K562 (cell line): ENCODE measurements at regions not wholly inside any gene's neighbourhood (a gene's known extent, or its start where the extent isn't known, plus 50 kb on each side); places are given as distances from the start of the nearest gene placed in this dataset.

Source experiments
- ATAC-seq: fragments of 200-7000 bp; cut with Tn5 transposase; 3 replicates; pipeline ENCODE4 v1.9.1; 2020; ENCODE audit warnings: moderate library complexity
- BruUV-seq: library from RNA; stranded (reverse); fragments of 400-500 nt; replicated peaks from 2 replicates; lab custom pipeline; 2021; lab: Mats Ljungman, UMichigan
- CTCF ChIA-PET: fragments of 300-600 bp; formaldehyde crosslinking; extraction: SDS; loops from one replicate; lab custom pipeline; 2021; ENCODE audit warnings: low intra/inter-chr PET ratio; lab: Yijun Ruan, JAX
- POLR2A ChIA-PET: fragments of 300-600, 350-650 bp; sonication (Branson Sonifier 250); formaldehyde crosslinking; extraction: SDS; loops from one replicate; lab custom pipeline; 2021; ENCODE audit warnings: antibody characterized with exemption, inconsistent platforms; lab: Yijun Ruan, JAX
- DNase-seq, 4 experiments: peaks; one replicate each; pipeline versions ENCODE4 v3.0.0 to v3.0.0-alpha.2; 2011 to 2018; ENCODE audit warnings: low spot score in 3 of 4, mixed read lengths in 3 of 4; ENCODE audit errors: extremely low read depth in 1 of 4
- FAIRE-seq: peaks from 2 replicates; lab custom pipeline; 2011; peaks lifted over from hg19 to GRCh38; lab: Jason Lieb, UNC
- H2AFZ ChIP-seq: 2 replicates; pipeline ENCODE4 v1.6.0; 2011; ENCODE audit warnings: low read depth, low read length, control low read depth, inconsistent platforms
- H3K27ac ChIP-seq: fragments of 200-600 bp; 3 replicates; pipeline ENCODE4 v1.8.0; 2011; ENCODE audit warnings: low read depth, mild to moderate bottlenecking, control low read depth, inconsistent platforms, low read length, moderate library complexity, mixed read lengths; ENCODE audit errors: extremely low read depth
- H3K27me3 ChIP-seq, 2 experiments: fragments of 300-600 bp in 1 of 2; 2 replicates in 1 of 2; 3 replicates in 1 of 2; pipeline versions ENCODE4 v1.6.0 to v1.8.0; 2011; ENCODE audit warnings: inconsistent platforms in 2 of 2, low read length in 2 of 2, mild to moderate bottlenecking in 1 of 2, mixed read lengths in 1 of 2, moderate library complexity in 1 of 2; ENCODE audit not compliant: control insufficient read depth in 2 of 2, insufficient read depth in 2 of 2
- H3K36me3 ChIP-seq: fragments of 300-600 bp; 3 replicates; pipeline ENCODE4 v1.8.0; 2011; ENCODE audit warnings: mild to moderate bottlenecking, low read length, inconsistent platforms; ENCODE audit not compliant: control insufficient read depth, insufficient read depth
- H3K4me1 ChIP-seq, 2 experiments: fragments of 200-600 bp in 1 of 2; replicated peaks in 1 of 2; 2 replicates in 1 of 2; 3 replicates in 1 of 2; pipeline versions ENCODE4 v1.5.1 to v1.8.0; 2011; ENCODE audit warnings: inconsistent platforms in 2 of 2, low read length in 2 of 2, mild to moderate bottlenecking in 1 of 2, mixed read lengths in 1 of 2, moderate library complexity in 1 of 2; ENCODE audit not compliant: control insufficient read depth in 2 of 2, insufficient read depth in 2 of 2
- H3K4me2 ChIP-seq: 2 replicates; pipeline ENCODE4 v1.6.1; 2011; ENCODE audit warnings: low read length, control low read depth, inconsistent platforms, mixed read lengths; ENCODE audit not compliant: insufficient read depth
- H3K4me3 ChIP-seq: fragments of 200-600 bp; sonication (generic), shearing (Covaris generic); 2 replicates; pipeline ENCODE4 v1.5.1; 2016; ENCODE audit warnings: control low read depth, inconsistent platforms
- H3K79me2 ChIP-seq: fragments of 200-600 bp; 3 replicates; pipeline ENCODE4 v1.8.0; 2011; ENCODE audit warnings: low read length, inconsistent platforms; ENCODE audit not compliant: control insufficient read depth, insufficient read depth
- H3K9ac ChIP-seq, 2 experiments: 2 replicates each; pipeline versions ENCODE4 v1.6.0 to v1.6.1; 2011; ENCODE audit warnings: low read depth in 2 of 2, low read length in 2 of 2, control low read depth in 1 of 2, inconsistent platforms in 1 of 2, mild to moderate bottlenecking in 1 of 2, mixed read lengths in 1 of 2; ENCODE audit not compliant: insufficient read depth in 1 of 2
- H3K9me1 ChIP-seq: one replicate; pipeline ENCODE4 v1.6.0; 2011; ENCODE audit warnings: inconsistent platforms, mild to moderate bottlenecking, low read length, moderate library complexity; ENCODE audit not compliant: control insufficient read depth, insufficient read depth
- H3K9me3 ChIP-seq: replicated peaks from 2 replicates; pipeline ENCODE4 v1.5.1; 2011; ENCODE audit warnings: low read depth, low read length, inconsistent platforms; ENCODE audit not compliant: control insufficient read depth, insufficient read depth
- H4K20me1 ChIP-seq: replicated peaks from 2 replicates; pipeline ENCODE4 v1.6.1; 2011; ENCODE audit warnings: low read length, inconsistent platforms, mixed read lengths; ENCODE audit not compliant: control insufficient read depth, insufficient read depth
- CHCHD3 ChIP-seq: fragments of 250-450 bp; sonication (Bioruptor Pico); IDR thresholded peaks from 2 replicates; pipeline ENCODE4 v2.1.2; 2022; ENCODE audit warnings: mild to moderate bottlenecking
- FOXP1 ChIP-seq: sonication (generic); formaldehyde crosslinking; IDR thresholded peaks from 2 replicates; pipeline ENCODE4 v1.8.0; 2022; ENCODE audit warnings: mild to moderate bottlenecking, missing genetic modification reagents
- FUS ChIP-seq: fragments of 200-400 bp; formaldehyde crosslinking; optimal IDR thresholded peaks from 2 replicates; pipeline ENCODE3; 2017; ENCODE audit warnings: low read depth, low read length
- HMG20A ChIP-seq: fragments of 450-650 bp; formaldehyde crosslinking; conservative IDR thresholded peaks from 2 replicates; pipeline ENCODE4 v1.4.0; 2020; ENCODE audit warnings: mild to moderate bottlenecking, mixed read lengths
- KAT2B ChIP-seq: IDR thresholded peaks from one replicate; pipeline ENCODE4 v1.6.1; 2012; ENCODE audit warnings: low read depth, mild to moderate bottlenecking, control low read depth, inconsistent platforms, low read length, moderate library complexity
- KHSRP ChIP-seq: fragments of 450-650 bp; IDR thresholded peaks from 2 replicates; pipeline ENCODE4 v1.6.1; 2017
- MAZ ChIP-seq, 2 experiments: fragments of 450-650 bp in 1 of 2; sonication (generic) in 1 of 2; formaldehyde crosslinking; IDR thresholded peaks in 1 of 2; conservative IDR thresholded peaks in 1 of 2; 2 replicates each; pipeline versions ENCODE4 v1.4.0 to v1.5.0; 2020; ENCODE audit warnings: mild to moderate bottlenecking in 1 of 2, missing genetic modification reagents in 1 of 2
- PREB ChIP-seq: sonication (generic); formaldehyde crosslinking; IDR thresholded peaks from 2 replicates; pipeline ENCODE4 v1.8.1; 2023; ENCODE audit warnings: mild to moderate bottlenecking, missing genetic modification reagents
- RBM17 ChIP-seq: fragments of 200-400 bp; formaldehyde crosslinking; IDR thresholded peaks from 2 replicates; pipeline ENCODE4 v1.6.1; 2017; ENCODE audit warnings: low read depth, mild to moderate bottlenecking, low read length, borderline replicate concordance
- SRSF7 ChIP-seq: fragments of 200-400 bp; formaldehyde crosslinking; optimal IDR thresholded peaks from 2 replicates; pipeline ENCODE3; 2017; ENCODE audit warnings: mild to moderate bottlenecking, low read depth, low read length
- TAF9B ChIP-seq: fragments of 450-650 bp; IDR thresholded peaks from 2 replicates; pipeline ENCODE4 v1.6.1; 2018; ENCODE audit warnings: mild to moderate bottlenecking; ENCODE audit not compliant: partially characterized antibody
- TRIM25 ChIP-seq: fragments of 450-650 bp; IDR thresholded peaks from 2 replicates; pipeline ENCODE4 v1.7.0; 2016; ENCODE audit warnings: borderline replicate concordance
- ZBTB2 ChIP-seq: fragments of 450-650 bp; IDR thresholded peaks from 2 replicates; pipeline ENCODE4 v1.6.1; 2016; ENCODE audit warnings: antibody characterized with exemption
- WGBS: fragments of 100-300 bp; shearing (Covaris generic); methylation state at CpG from one replicate; pipeline ENCODE4 v1.1.6; 2016; ENCODE audit warnings: low coverage, mixed read lengths; ENCODE audit not compliant: insufficient coverage; ENCODE audit errors: missing lambda C conversion rate; 5-methylcytosine and 5-hydroxymethylcytosine counted together
- in situ Hi-C: fragments of 300-500 bp; cut with MboI; formaldehyde crosslinking; loops from 4 replicates; pipeline ENCODE4 v1.15.0; 2018; ENCODE audit warnings: inconsistent platforms, mixed read lengths
- intact Hi-C: fragments of 100-400 bp; cut with micrococcal nuclease; formaldehyde crosslinking; loops from 2 replicates; pipeline ENCODE4 v1.14.2; 2022
- TF ChIP-seq, protein P1 (sequence below): fragments of 250-450 bp; sonication (Bioruptor Pico); IDR thresholded peaks from 2 replicates; pipeline ENCODE4 v1.8.0; 2022; ENCODE audit warnings: inconsistent platforms, mild to moderate bottlenecking, moderate library complexity, borderline replicate concordance
- TF ChIP-seq, protein P2 (sequence below): fragments of 250-450 bp; sonication (Bioruptor Pico); IDR thresholded peaks from 2 replicates; pipeline ENCODE4 v1.8.0; 2021; ENCODE audit warnings: moderate library complexity, mild to moderate bottlenecking, inconsistent platforms
- TF ChIP-seq, protein P3 (sequence below): fragments of 250-450 bp; sonication (Bioruptor Pico); IDR thresholded peaks from 2 replicates; pipeline ENCODE4 v1.8.0; 2022; ENCODE audit warnings: moderate library complexity, mild to moderate bottlenecking, inconsistent platforms

DNA sequence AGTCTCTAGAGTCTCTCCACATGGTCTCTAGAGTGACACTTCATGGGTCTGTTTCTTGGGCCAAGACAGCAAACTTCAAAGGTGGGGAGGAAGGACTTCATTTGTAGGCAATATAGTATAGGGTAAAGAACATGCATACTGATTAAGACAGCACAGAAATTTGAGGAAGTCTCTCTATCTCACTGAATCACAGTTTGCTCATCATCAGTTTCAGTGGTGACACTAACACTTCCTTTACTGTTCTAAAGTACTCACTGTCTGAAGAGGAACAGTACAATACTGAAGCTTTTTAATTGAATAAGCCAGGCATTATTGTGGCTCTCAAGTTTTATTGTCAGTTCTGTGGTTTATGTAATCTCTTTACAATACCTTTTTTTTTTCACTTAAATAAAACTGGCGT, 656.4 kb upstream of the CDH8 start:
- Histone ChIP-seq H3K27ac (no peak overlapping the region), H3K79me2 (no peaks in the 10 kb centered on the region), H3K9ac (no peak overlapping the region), H2AFZ (no peak overlapping the region), H3K27me3 (no peaks in the 10 kb centered on the region), H3K9me3 (no peaks in the 10 kb centered on the region; the same call in 1 of the 2 replicates), H3K4me2 (no peak overlapping the region), H3K4me3 (no peak overlapping the region), H3K9me1 (no peaks in the 10 kb centered on the region), H4K20me1 (no peaks in the 10 kb centered on the region), H3K36me3 (no peaks in the 10 kb centered on the region), H3K4me1 (no peaks in the 10 kb centered on the region)
- no peak for DNase-seq
- intact Hi-C loops (no loop called here), in situ Hi-C loops (no loop called here)
- 0% methylated on average over 1 of the region's 1 CpG for WGBS
- ChIA-PET POLR2A (no interaction called here), CTCF (no interaction called here)
- no peak for FAIRE-seq
- no peak for ATAC-seq
- no TSS peak for BruUV-seq
- TF ChIP-seq SRSF7 (no peak), PREB (CRISPR knock-in tag) (no peak), HMG20A (CRISPR knock-in tag) (no peak), RBM17 (no peak), TAF9B (no peak), KAT2B (no peak), CHCHD3 (no peak), ZBTB2 (no peak), KHSRP (no peak), FOXP1 (no peak), MAZ (CRISPR knock-in tag; conservative IDR thresholded peaks at IDR 0.05 in 1 of 2, IDR thresholded peaks at IDR 0.05 in 1 of 2) (no peak), FUS (no peak), TRIM25 (no peak)
- TF ChIP-seq, protein P1, sequence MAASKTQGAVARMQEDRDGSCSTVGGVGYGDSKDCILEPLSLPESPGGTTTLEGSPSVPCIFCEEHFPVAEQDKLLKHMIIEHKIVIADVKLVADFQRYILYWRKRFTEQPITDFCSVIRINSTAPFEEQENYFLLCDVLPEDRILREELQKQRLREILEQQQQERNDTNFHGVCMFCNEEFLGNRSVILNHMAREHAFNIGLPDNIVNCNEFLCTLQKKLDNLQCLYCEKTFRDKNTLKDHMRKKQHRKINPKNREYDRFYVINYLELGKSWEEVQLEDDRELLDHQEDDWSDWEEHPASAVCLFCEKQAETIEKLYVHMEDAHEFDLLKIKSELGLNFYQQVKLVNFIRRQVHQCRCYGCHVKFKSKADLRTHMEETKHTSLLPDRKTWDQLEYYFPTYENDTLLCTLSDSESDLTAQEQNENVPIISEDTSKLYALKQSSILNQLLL, result no peak
- TF ChIP-seq, protein P2, sequence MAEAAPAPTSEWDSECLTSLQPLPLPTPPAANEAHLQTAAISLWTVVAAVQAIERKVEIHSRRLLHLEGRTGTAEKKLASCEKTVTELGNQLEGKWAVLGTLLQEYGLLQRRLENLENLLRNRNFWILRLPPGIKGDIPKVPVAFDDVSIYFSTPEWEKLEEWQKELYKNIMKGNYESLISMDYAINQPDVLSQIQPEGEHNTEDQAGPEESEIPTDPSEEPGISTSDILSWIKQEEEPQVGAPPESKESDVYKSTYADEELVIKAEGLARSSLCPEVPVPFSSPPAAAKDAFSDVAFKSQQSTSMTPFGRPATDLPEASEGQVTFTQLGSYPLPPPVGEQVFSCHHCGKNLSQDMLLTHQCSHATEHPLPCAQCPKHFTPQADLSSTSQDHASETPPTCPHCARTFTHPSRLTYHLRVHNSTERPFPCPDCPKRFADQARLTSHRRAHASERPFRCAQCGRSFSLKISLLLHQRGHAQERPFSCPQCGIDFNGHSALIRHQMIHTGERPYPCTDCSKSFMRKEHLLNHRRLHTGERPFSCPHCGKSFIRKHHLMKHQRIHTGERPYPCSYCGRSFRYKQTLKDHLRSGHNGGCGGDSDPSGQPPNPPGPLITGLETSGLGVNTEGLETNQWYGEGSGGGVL (CRISPR knock-in tag), result no peak
- TF ChIP-seq, protein P3, sequence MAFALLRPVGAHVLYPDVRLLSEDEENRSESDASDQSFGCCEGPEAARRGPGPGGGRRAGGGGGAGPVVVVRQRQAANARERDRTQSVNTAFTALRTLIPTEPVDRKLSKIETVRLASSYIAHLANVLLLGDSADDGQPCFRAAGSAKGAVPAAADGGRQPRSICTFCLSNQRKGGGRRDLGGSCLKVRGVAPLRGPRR, result no peak
